Memory B cell (primary cell): ENCODE measurements at regions not wholly inside any gene's neighbourhood (a gene's known extent, or its start where the extent isn't known, plus 50 kb on each side); places are given as distances from the start of the nearest gene placed in this dataset.
"Not testable (repeated sequence)": the region's sequence is repeated elsewhere in the genome, so short reads cannot be mapped to it uniquely, and the experiment has no call there.

ENCODE experiments used
- ATAC-seq: fragments of 150-1000 bp; cut with Tn5 transposase; 2 replicates; pipeline ENCODE4 v1.10.0; 2021; ENCODE audit warnings: low read depth, mild to moderate bottlenecking, moderate library complexity
- DNase-seq, 2 donors: peaks; one replicate each; pipeline ENCODE4 v3.0.0; 2022; ENCODE audit warnings: low spot score in 2 of 2
- H3K27ac Mint-ChIP-seq: one replicate; pipeline ENCODE4 v1.8.0; 2022; ENCODE audit warnings: mild to moderate bottlenecking, moderate library complexity, mixed read lengths
- H3K27me3 Mint-ChIP-seq: one replicate; pipeline ENCODE4 v1.8.0; 2022; ENCODE audit warnings: mixed read lengths
- H3K36me3 Mint-ChIP-seq: one replicate; pipeline ENCODE4 v1.8.0; 2022; ENCODE audit warnings: mild to moderate bottlenecking, mixed read lengths
- H3K4me1 Mint-ChIP-seq: one replicate; pipeline ENCODE4 v1.8.0; 2022; ENCODE audit warnings: mixed read lengths
- H3K4me3 Mint-ChIP-seq: one replicate; pipeline ENCODE4 v1.8.0; 2022; ENCODE audit warnings: mild to moderate bottlenecking, moderate library complexity, mixed read lengths
- H3K9me3 Mint-ChIP-seq: one replicate; pipeline ENCODE4 v1.8.0; 2022; ENCODE audit warnings: mixed read lengths

GRCh38 chr5:60102961-60103693 is 209.6 kb upstream of the PDE4D start:
- no peak for DNase-seq
- ATAC-seq: no peak
- Mint-ChIP-seq H3K27ac (no peak overlapping the region), H3K4me3 (no peak overlapping the region), H3K9me3 (peaks cover 5% of the 10 kb centered on the region), H3K4me1 (no peaks in the 10 kb centered on the region), H3K36me3 (peaks cover 3% of the 10 kb centered on the region), H3K27me3 (peaks cover 2% of the 10 kb centered on the region)

- Mint-ChIP-seq H3K4me3 (no peak overlapping the region), H3K27me3 (peaks cover 2% of the 10 kb centered on the region), H3K36me3 (peaks cover 1% of the 10 kb centered on the region), H3K4me1 (no peaks in the 10 kb centered on the region), H3K9me3 (peaks cover 3% of the 10 kb centered on the region), H3K27ac (no peak overlapping the region)
- no peak for DNase-seq
- ATAC-seq: no peak
Measured at GRCh38 chr5:60101573-60101972, 208.0 kb upstream of the PDE4D start.

- no peak overlapping the region for H3K27ac Mint-ChIP-seq
- no peak for DNase-seq
- H3K27me3 Mint-ChIP-seq: no peaks in the 10 kb centered on the region
- H3K4me3 Mint-ChIP-seq: no peak overlapping the region
- H3K9me3 Mint-ChIP-seq: peaks cover 12% of the 10 kb centered on the region
- ATAC-seq: no peak
- H3K36me3 Mint-ChIP-seq: peaks cover 6% of the 10 kb centered on the region
- no peaks in the 10 kb centered on the region for H3K4me1 Mint-ChIP-seq
Measured at GRCh38 chr5:60092671-60093422, 199.3 kb upstream of the PDE4D start.

- no peak overlapping the region for H3K4me3 Mint-ChIP-seq
- DNase-seq: no peak
- peaks cover 14% of the 10 kb centered on the region for H3K9me3 Mint-ChIP-seq
- H3K36me3 Mint-ChIP-seq: peaks cover 10% of the 10 kb centered on the region
- H3K27ac Mint-ChIP-seq: no peak overlapping the region
- H3K4me1 Mint-ChIP-seq: no peaks in the 10 kb centered on the region
- H3K27me3 Mint-ChIP-seq: no peaks in the 10 kb centered on the region
- ATAC-seq: no peak
Measured at GRCh38 chr5:60086583-60086982, 193.1 kb upstream of the PDE4D start.

- Mint-ChIP-seq H3K27ac (no peak overlapping the region), H3K27me3 (no peaks in the 10 kb centered on the region), H3K9me3 (peaks cover 22% of the 10 kb centered on the region), H3K36me3 (peaks cover 12% of the 10 kb centered on the region), H3K4me1 (no peaks in the 10 kb centered on the region), H3K4me3 (no peak overlapping the region)
- ATAC-seq: no peak
- DNase-seq: no peak
Measured at GRCh38 chr5:60084226-60084625, 190.7 kb upstream of the PDE4D start.

- no peak overlapping the region for H3K27ac Mint-ChIP-seq
- H3K36me3 Mint-ChIP-seq: peaks cover 6% of the 10 kb centered on the region
- H3K4me1 Mint-ChIP-seq: no peaks in the 10 kb centered on the region
- no peak for ATAC-seq
- peaks cover 29% of the 10 kb centered on the region for H3K9me3 Mint-ChIP-seq
- no peak for DNase-seq
- H3K4me3 Mint-ChIP-seq: no peak overlapping the region
- H3K27me3 Mint-ChIP-seq: no peaks in the 10 kb centered on the region
Measured at GRCh38 chr5:60077292-60077691, 183.8 kb upstream of the PDE4D start.

GRCh38 chr5:60076746-60077145 is 183.2 kb upstream of the PDE4D start:
- ATAC-seq: no peak
- Mint-ChIP-seq H3K4me3 (no peak overlapping the region), H3K9me3 (peaks cover 31% of the 10 kb centered on the region), H3K27me3 (no peaks in the 10 kb centered on the region), H3K27ac (no peak overlapping the region), H3K36me3 (peaks cover 4% of the 10 kb centered on the region), H3K4me1 (no peaks in the 10 kb centered on the region)
- no peak for DNase-seq

GRCh38 chr5:60066502-60066901 is 173.0 kb upstream of the PDE4D start:
- H3K27ac Mint-ChIP-seq: no peak overlapping the region
- DNase-seq (no peak), ATAC-seq (no peak)
- H3K4me3 Mint-ChIP-seq: no peak overlapping the region
- no peaks in the 10 kb centered on the region for H3K27me3 Mint-ChIP-seq
- no peaks in the 10 kb centered on the region for H3K36me3 Mint-ChIP-seq
- H3K4me1 Mint-ChIP-seq: no peaks in the 10 kb centered on the region
- peaks cover 5% of the 10 kb centered on the region for H3K9me3 Mint-ChIP-seq

- ATAC-seq (no peak), DNase-seq (no peak)
- H3K36me3 Mint-ChIP-seq: no peaks in the 10 kb centered on the region
- peaks cover 3% of the 10 kb centered on the region for H3K9me3 Mint-ChIP-seq
- H3K4me3 Mint-ChIP-seq: no peak overlapping the region
- no peak overlapping the region for H3K27ac Mint-ChIP-seq
- no peaks in the 10 kb centered on the region for H3K4me1 Mint-ChIP-seq
- H3K27me3 Mint-ChIP-seq: no peaks in the 10 kb centered on the region
Measured at GRCh38 chr5:60060389-60060788, 166.9 kb upstream of the PDE4D start.

- H3K27me3 Mint-ChIP-seq: no peaks in the 10 kb centered on the region
- ATAC-seq (no peak), DNase-seq (no peak)
- H3K4me1 Mint-ChIP-seq: no peaks in the 10 kb centered on the region
- no peak overlapping the region for H3K27ac Mint-ChIP-seq
- H3K36me3 Mint-ChIP-seq: peaks cover 5% of the 10 kb centered on the region
- H3K9me3 Mint-ChIP-seq: peaks cover 3% of the 10 kb centered on the region
- H3K4me3 Mint-ChIP-seq: no peak overlapping the region
Measured at GRCh38 chr5:60056191-60056590, 162.7 kb upstream of the PDE4D start.

- DNase-seq: no peak
- Mint-ChIP-seq H3K9me3 (peaks cover 5% of the 10 kb centered on the region), H3K4me3 (no peak overlapping the region), H3K36me3 (peaks cover 5% of the 10 kb centered on the region), H3K4me1 (no peaks in the 10 kb centered on the region), H3K27me3 (no peaks in the 10 kb centered on the region), H3K27ac (no peak overlapping the region)
- ATAC-seq: no peak
Measured at GRCh38 chr5:60055168-60055567, 161.6 kb upstream of the PDE4D start.

GRCh38 chr5:60041996-60042664 is 148.6 kb upstream of the PDE4D start:
- not testable (repeated sequence) for DNase-seq, H3K36me3 Mint-ChIP-seq, H3K4me1 Mint-ChIP-seq, H3K27ac Mint-ChIP-seq, ATAC-seq, H3K9me3 Mint-ChIP-seq, H3K4me3 Mint-ChIP-seq, H3K27me3 Mint-ChIP-seq

- H3K27me3 Mint-ChIP-seq, DNase-seq, H3K4me3 Mint-ChIP-seq, H3K9me3 Mint-ChIP-seq, H3K27ac Mint-ChIP-seq, ATAC-seq, H3K4me1 Mint-ChIP-seq, H3K36me3 Mint-ChIP-seq: not testable (repeated sequence)
Measured at GRCh38 chr5:60041508-60041907, 148.0 kb upstream of the PDE4D start.

GRCh38 chr5:60036192-60036938 is 142.8 kb upstream of the PDE4D start:
- no peaks in the 10 kb centered on the region for H3K4me1 Mint-ChIP-seq
- no peak for DNase-seq
- no peaks in the 10 kb centered on the region for H3K9me3 Mint-ChIP-seq
- no peak overlapping the region for H3K4me3 Mint-ChIP-seq
- no peak for ATAC-seq
- no peaks in the 10 kb centered on the region for H3K36me3 Mint-ChIP-seq
- no peak overlapping the region for H3K27ac Mint-ChIP-seq
- H3K27me3 Mint-ChIP-seq: no peaks in the 10 kb centered on the region
